Tibial nerve (tissue), 4 donors: ENCODE measurements at regions not wholly inside any gene's neighbourhood (a gene's known extent, or its start where the extent isn't known, plus 50 kb on each side); places are given as distances from the start of the nearest gene placed in this dataset.
A peak's percentile ranks its signal among the peaks of the same experiment; 100 is the strongest.

ENCODE experiments used
- DNase-seq, 2 donors: peaks; one replicate each; pipeline ENCODE4 v3.0.0-alpha.2; 2019; ENCODE audit warnings: low spot score in 2 of 2
- H3K27ac ChIP-seq, 4 donors: fragments of 200-600 bp; sonication (generic) in 3 of 4; one replicate each; pipeline ENCODE4 v1.5.1; 2017 to 2019; ENCODE audit warnings: mild to moderate bottlenecking in 1 of 4
- H3K27me3 ChIP-seq, 2 donors: fragments of 200-600 bp; sonication (generic) in 1 of 2; one replicate each; pipeline versions ENCODE4 v1.5.1 to v1.6.0; 2017 to 2019
- H3K36me3 ChIP-seq, 3 donors: fragments of 200-600 bp; sonication (generic); one replicate each; pipeline ENCODE4 v1.5.1; 2018 to 2019
- H3K4me1 ChIP-seq, 4 donors: fragments of 200-600 bp; sonication (generic) in 3 of 4; one replicate each; pipeline ENCODE4 v1.5.1; 2017 to 2019
- H3K4me3 ChIP-seq, 4 donors: fragments of 200-600 bp; sonication (generic) in 3 of 4; one replicate each; pipeline ENCODE4 v1.5.1; 2017 to 2019; ENCODE audit warnings: mild to moderate bottlenecking in 1 of 4, moderate library complexity in 1 of 4
- H3K9me3 ChIP-seq, 4 donors: fragments of 200-600 bp; sonication (generic) in 3 of 4; one replicate each; pipeline ENCODE4 v1.5.1; 2017 to 2019
- CTCF ChIP-seq, 5 experiments: fragments of 200-600 bp in 3 of 5; fragments of 450-650 bp in 2 of 5; sonication (generic) in 3 of 5; IDR thresholded peaks; one replicate each; pipeline ENCODE4 v1.5.1; 2016 to 2019; ENCODE audit warnings: antibody characterized with exemption in 5 of 5, mild to moderate bottlenecking in 3 of 5, moderate library complexity in 2 of 5
- EP300 ChIP-seq, 2 donors: sonication (generic); formaldehyde crosslinking; IDR thresholded peaks; one replicate each; pipeline ENCODE4 v1.6.1; 2017; ENCODE audit warnings: antibody characterized with exemption in 2 of 2, mild to moderate bottlenecking in 1 of 2
- POLR2A ChIP-seq, 2 donors: fragments of 450-650 bp; IDR thresholded peaks; one replicate each; pipeline ENCODE4 v1.6.1; 2017; ENCODE audit warnings: antibody characterized with exemption in 2 of 2, mild to moderate bottlenecking in 2 of 2, moderate library complexity in 2 of 2
- WGBS, 2 donors: methylation state at CpG; one replicate each; pipeline ENCODE4 v1.1.5; 2018; 5-methylcytosine and 5-hydroxymethylcytosine counted together

GRCh38 chr1:244161236-244161510 is 110.1 kb downstream of the ZBTB18 start:
- H3K9me3 ChIP-seq = no peaks in the 10 kb centered on the region
- H3K27ac ChIP-seq = no peak overlapping the region
- no peak for DNase-seq

GRCh38 chr1:244162786-244163530 is 111.9 kb downstream of the ZBTB18 start:
- no peak overlapping the region for H3K4me3 ChIP-seq
- DNase-seq = no peak
- TF ChIP-seq CTCF (IDR thresholded peaks at IDR 0.05) (no peak), EP300 (IDR thresholded peaks at IDR 0.05) (no peak), POLR2A (IDR thresholded peaks at IDR 0.05) (no peak)
- H3K27me3 ChIP-seq = peaks cover 0 to 4% of the 10 kb centered on the region in 2 donors
- no peaks in the 10 kb centered on the region for H3K36me3 ChIP-seq
- 84 to 87% methylated on average over 12 of the region's 12 CpGs for WGBS, 2 donors
- no peaks in the 10 kb centered on the region for H3K9me3 ChIP-seq
- H3K4me1 ChIP-seq = no peaks in the 10 kb centered on the region
- no peak overlapping the region for H3K27ac ChIP-seq

More at GRCh38 chr1:244161236-244161510, 110.1 kb downstream of the ZBTB18 start:
- Histone ChIP-seq H3K4me1 (no peaks in the 10 kb centered on the region), H3K4me3 (no peak overlapping the region), H3K36me3 (no peaks in the 10 kb centered on the region), H3K27me3 (peaks cover 0 to 9% of the 10 kb centered on the region in 2 donors)
- 47 to 64% methylated on average over 5 of the region's 5 CpGs for WGBS, 2 donors
- TF ChIP-seq POLR2A (IDR thresholded peaks at IDR 0.05) = no peak
- no peak for TF ChIP-seq EP300 (IDR thresholded peaks at IDR 0.05)
- no peak for TF ChIP-seq CTCF (IDR thresholded peaks at IDR 0.05)

- no peak overlapping the region for H3K4me3 ChIP-seq
- no peaks in the 10 kb centered on the region for H3K36me3 ChIP-seq
- peak overlapping the region in 2 of 4 donors; percentile 38 to 44 for H3K27ac ChIP-seq
- 44 to 47% methylated on average over 8 of the region's 8 CpGs for WGBS, 2 donors
- no peaks in the 10 kb centered on the region for H3K9me3 ChIP-seq
- peaks cover 0 to 4% of the 10 kb centered on the region in 2 donors for H3K27me3 ChIP-seq
- TF ChIP-seq CTCF (IDR thresholded peaks at IDR 0.05) (no peak), POLR2A (IDR thresholded peaks at IDR 0.05) (no peak), EP300 (IDR thresholded peaks at IDR 0.05) (no peak)
- DNase-seq = peak in 1 of 2 donors; percentile 14
- H3K4me1 ChIP-seq = no peaks in the 10 kb centered on the region
Measured at GRCh38 chr1:244163861-244164510, 112.9 kb downstream of the ZBTB18 start.

GRCh38 chr1:244164511-244164890 is 113.4 kb downstream of the ZBTB18 start:
- WGBS, 2 donors = 79 to 90% methylated on average over 3 to 4 of the region's 4 CpGs

More at GRCh38 chr1:244164511-244164890, 113.4 kb downstream of the ZBTB18 start:
- Histone ChIP-seq H3K4me3 (no peak overlapping the region), H3K27ac (peak overlapping the region in 1 of 4 donors; percentile 38), H3K27me3 (peaks cover 0 to 4% of the 10 kb centered on the region in 2 donors), H3K4me1 (no peaks in the 10 kb centered on the region), H3K9me3 (no peaks in the 10 kb centered on the region), H3K36me3 (no peaks in the 10 kb centered on the region)
- TF ChIP-seq CTCF (IDR thresholded peaks at IDR 0.05) (no peak), EP300 (IDR thresholded peaks at IDR 0.05) (no peak), POLR2A (IDR thresholded peaks at IDR 0.05) (no peak)
- DNase-seq = no peak
